Skeletal muscle tissue (tissue), 3 donors: ENCODE measurements at regions not wholly inside any gene's neighbourhood (a gene's known extent, or its start where the extent isn't known, plus 50 kb on each side); places are given as distances from the start of the nearest gene placed in this dataset.

Source experiments
- H3K27ac ChIP-seq: one replicate; pipeline ENCODE4 v1.7.0; 2013; ENCODE audit warnings: mild to moderate bottlenecking, low read depth, low read length, inconsistent platforms
- H3K27me3 ChIP-seq, 3 donors: one replicate each; pipeline ENCODE4 v1.7.0; 2013; ENCODE audit warnings: low read length in 3 of 3; ENCODE audit not compliant: control insufficient read depth in 3 of 3, insufficient read depth in 3 of 3
- H3K36me3 ChIP-seq, 3 donors: one replicate each; pipeline ENCODE4 v1.7.0; 2013; ENCODE audit warnings: low read length in 3 of 3; ENCODE audit not compliant: control insufficient read depth in 3 of 3, insufficient read depth in 3 of 3
- H3K4me1 ChIP-seq, 3 donors: one replicate each; pipeline ENCODE4 v1.7.0; 2013; ENCODE audit warnings: low read length in 3 of 3, mild to moderate bottlenecking in 3 of 3; ENCODE audit not compliant: control insufficient read depth in 3 of 3, insufficient read depth in 3 of 3
- H3K4me3 ChIP-seq, 3 donors: one replicate each; pipeline ENCODE4 v1.7.0; 2013; ENCODE audit warnings: low read length in 3 of 3
- H3K9ac ChIP-seq, 3 donors: one replicate each; pipeline ENCODE4 v1.7.0; 2013; ENCODE audit warnings: low read length in 3 of 3, mild to moderate bottlenecking in 3 of 3, moderate library complexity in 2 of 3, low read depth in 1 of 3
- H3K9me3 ChIP-seq, 3 donors: one replicate each; pipeline ENCODE4 v1.7.0; 2013; ENCODE audit warnings: low read length in 3 of 3; ENCODE audit not compliant: control insufficient read depth in 3 of 3
- donor health status: Osteomylitis.

DNA sequence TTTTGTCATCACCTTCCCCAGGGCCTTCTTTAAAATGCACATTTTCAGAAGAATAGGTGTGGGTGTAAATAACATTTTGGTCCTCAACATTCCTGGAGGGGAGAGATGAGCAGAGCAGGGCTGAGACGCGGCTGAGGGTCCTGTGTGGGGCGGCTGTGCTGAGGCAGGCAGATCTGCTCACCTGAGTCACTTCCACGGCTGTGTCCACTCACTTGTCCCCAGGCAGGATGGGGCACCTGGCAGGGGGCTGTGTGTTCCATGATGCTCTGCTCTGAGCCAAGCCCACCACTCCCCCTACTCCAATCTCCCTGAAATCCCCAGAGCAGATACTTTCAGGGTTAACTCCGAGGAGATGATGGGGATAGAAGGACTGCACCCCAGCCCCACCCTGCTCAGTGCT lies 93.8 kb downstream of the GLRX3 start:
- H3K36me3 ChIP-seq, result no peaks in the 10 kb centered on the region
- H3K27ac ChIP-seq, result no peak overlapping the region
- no peak overlapping the region for H3K4me3 ChIP-seq
- peaks cover 0 to 3% (median 0%) of the 10 kb centered on the region in 3 donors for H3K9me3 ChIP-seq
- H3K9ac ChIP-seq, result no peak overlapping the region
- H3K27me3 ChIP-seq, result no peaks in the 10 kb centered on the region
- no peaks in the 10 kb centered on the region for H3K4me1 ChIP-seq

DNA sequence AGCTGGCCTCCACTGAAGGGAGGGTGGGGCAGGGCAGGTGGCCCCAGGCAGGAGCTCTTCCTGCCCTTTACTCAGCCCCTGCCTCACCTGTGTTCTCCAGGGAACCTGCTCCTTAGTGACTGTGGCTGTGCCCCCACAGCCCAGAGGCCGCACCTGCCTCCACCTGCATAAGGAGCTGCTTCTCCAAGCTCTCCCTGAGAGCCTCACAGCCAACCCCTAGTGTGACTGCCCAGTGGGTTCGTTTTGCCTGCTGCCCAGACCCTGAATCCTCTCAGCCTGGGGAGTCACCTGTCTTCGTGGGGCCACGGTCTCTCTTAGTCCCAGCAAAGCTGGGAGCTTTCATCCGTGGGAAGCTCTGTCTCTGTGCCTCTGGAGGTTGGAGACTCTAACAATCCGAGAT lies 94.4 kb downstream of the GLRX3 start:
- Histone ChIP-seq H3K27ac (no peak overlapping the region), H3K9ac (no peak overlapping the region), H3K36me3 (no peaks in the 10 kb centered on the region), H3K4me3 (no peak overlapping the region), H3K9me3 (peaks cover 0 to 3% (median 0%) of the 10 kb centered on the region in 3 donors), H3K27me3 (no peaks in the 10 kb centered on the region), H3K4me1 (no peaks in the 10 kb centered on the region)

DNA sequence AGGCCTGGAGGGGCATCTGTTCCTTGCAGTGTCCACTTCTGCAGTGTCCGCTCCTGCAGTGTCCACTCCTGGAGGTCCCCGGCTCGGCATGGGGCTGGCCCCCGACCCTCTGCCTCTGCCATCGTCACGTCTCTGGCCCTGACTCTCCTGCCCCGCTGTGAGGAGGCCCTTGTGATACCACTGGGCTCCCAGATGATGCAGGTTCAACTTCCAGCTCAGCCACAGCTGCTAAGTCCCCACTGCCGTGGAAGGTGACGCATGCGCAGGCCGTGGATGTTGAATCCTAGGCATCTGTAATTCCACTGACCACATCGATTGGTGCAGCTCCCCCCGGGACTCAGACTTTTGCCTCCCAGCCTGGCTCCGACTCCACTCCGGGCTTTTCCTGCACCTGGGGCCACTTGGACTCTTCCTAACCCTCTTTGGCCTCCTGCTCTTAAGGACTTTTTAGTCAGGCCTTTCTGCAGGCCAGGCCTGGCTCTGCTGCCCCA lies 95.1 kb downstream of the GLRX3 start:
- H3K27me3 ChIP-seq, result no peaks in the 10 kb centered on the region
- H3K9ac ChIP-seq, result no peak overlapping the region
- H3K9me3 ChIP-seq, result peaks cover 0 to 3% (median 0%) of the 10 kb centered on the region in 3 donors
- H3K4me1 ChIP-seq, result no peaks in the 10 kb centered on the region
- no peak overlapping the region for H3K27ac ChIP-seq
- H3K36me3 ChIP-seq, result no peaks in the 10 kb centered on the region
- H3K4me3 ChIP-seq, result no peak overlapping the region

- Histone ChIP-seq H3K27me3 (no peaks in the 10 kb centered on the region), H3K9me3 (no peaks in the 10 kb centered on the region), H3K4me1 (no peaks in the 10 kb centered on the region), H3K4me3 (no peak overlapping the region), H3K27ac (no peak overlapping the region), H3K36me3 (no peaks in the 10 kb centered on the region), H3K9ac (no peak overlapping the region)
Measured at GRCh38 chr10:130232166-130233034, 96.2 kb downstream of the GLRX3 start.

GRCh38 chr10:130233035-130233360 lies 96.8 kb downstream of the GLRX3 start:
- Histone ChIP-seq H3K9ac (no peak overlapping the region), H3K4me3 (no peak overlapping the region), H3K27ac (no peak overlapping the region), H3K4me1 (no peaks in the 10 kb centered on the region), H3K36me3 (no peaks in the 10 kb centered on the region), H3K27me3 (no peaks in the 10 kb centered on the region), H3K9me3 (no peaks in the 10 kb centered on the region)

DNA sequence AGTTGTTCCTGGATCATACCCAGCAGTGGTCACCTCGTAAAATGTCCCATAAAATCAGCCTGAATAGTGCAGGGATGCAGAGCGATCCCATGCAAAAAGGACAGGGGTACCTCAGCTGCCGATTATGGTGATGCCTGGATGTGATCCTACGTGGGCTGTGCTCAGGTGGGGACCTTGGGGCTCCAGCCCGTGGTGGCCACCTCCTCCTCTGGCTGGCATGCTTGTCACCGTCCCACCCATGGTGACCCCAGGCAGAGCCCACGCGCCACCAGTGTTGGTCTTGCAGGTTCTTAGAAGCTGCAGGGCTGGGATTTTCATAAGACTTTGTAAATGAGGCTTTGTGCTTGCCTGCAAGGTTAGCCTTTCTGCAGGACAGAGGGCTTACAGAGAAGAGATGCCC lies 97.2 kb downstream of the GLRX3 start:
- Histone ChIP-seq H3K4me1 (no peaks in the 10 kb centered on the region), H3K9ac (no peak overlapping the region), H3K4me3 (no peak overlapping the region), H3K36me3 (no peaks in the 10 kb centered on the region), H3K9me3 (no peaks in the 10 kb centered on the region), H3K27me3 (no peaks in the 10 kb centered on the region), H3K27ac (no peak overlapping the region)

DNA sequence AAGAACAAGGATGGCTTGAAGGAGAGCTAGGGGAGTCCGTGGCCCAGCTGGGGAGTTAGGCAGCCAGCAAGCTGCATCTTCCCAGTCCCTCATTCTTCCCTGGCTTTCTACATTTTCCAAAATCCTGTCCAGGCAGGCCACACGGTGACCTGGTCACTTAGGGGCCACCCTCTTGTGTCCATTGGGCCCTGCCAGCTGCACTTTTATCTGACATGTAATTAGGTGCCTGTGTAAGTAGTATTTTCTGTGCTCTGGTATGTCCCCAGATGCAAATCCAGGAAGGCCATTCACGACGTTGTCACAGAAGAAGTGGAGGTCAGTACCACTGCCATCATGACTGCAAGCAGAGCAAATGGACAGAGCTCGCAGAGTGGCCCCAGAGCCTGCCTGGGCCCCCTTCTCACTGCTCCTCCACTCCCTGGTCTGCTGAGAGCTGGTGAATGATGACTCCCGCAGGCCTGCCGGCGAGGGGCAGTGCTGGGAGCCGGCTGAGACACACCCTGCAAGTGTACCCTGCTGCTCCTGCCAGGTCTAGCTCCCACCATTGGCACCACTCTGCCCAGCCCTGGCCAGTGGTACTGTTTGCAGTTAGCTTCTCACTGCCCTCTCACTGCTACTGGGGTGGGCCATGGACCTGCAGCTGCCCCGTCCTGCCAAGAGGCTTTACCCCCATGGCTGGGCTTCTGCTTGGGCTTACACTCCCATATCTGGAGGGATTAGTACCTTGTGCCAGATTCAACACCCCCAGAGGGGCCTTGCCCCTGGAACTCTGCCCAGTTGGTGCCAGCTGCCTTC lies 98.2 kb downstream of the GLRX3 start:
- no peak overlapping the region for H3K9ac ChIP-seq
- no peaks in the 10 kb centered on the region for H3K4me1 ChIP-seq
- H3K9me3 ChIP-seq, result no peaks in the 10 kb centered on the region
- H3K27me3 ChIP-seq, result no peaks in the 10 kb centered on the region
- H3K36me3 ChIP-seq, result no peaks in the 10 kb centered on the region
- no peak overlapping the region for H3K27ac ChIP-seq
- H3K4me3 ChIP-seq, result no peak overlapping the region

DNA sequence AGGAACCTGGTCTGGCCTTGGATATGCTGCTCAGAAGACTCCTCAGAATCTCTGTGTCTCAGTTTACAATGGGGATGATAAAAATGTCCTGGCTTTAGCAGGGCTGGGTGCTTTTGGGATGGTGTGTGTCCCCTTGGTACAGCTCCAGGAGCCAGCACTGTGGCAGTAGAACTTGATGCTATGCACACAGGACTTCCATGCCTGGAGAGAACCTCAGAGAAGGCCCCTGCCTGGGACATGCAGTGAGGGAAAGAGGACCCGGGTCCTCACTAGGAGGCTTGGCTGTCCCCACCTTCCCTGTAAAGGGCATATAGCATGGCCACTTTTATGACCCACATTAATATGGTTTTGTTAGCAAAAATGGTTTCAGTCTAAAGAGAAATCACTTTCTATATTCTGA lies 100.5 kb downstream of the GLRX3 start:
- H3K27ac ChIP-seq, result no peak overlapping the region
- H3K4me3 ChIP-seq, result no peak overlapping the region
- H3K9me3 ChIP-seq, result no peaks in the 10 kb centered on the region
- H3K9ac ChIP-seq, result no peak overlapping the region
- no peaks in the 10 kb centered on the region for H3K27me3 ChIP-seq
- H3K4me1 ChIP-seq, result no peaks in the 10 kb centered on the region
- H3K36me3 ChIP-seq, result no peaks in the 10 kb centered on the region

DNA sequence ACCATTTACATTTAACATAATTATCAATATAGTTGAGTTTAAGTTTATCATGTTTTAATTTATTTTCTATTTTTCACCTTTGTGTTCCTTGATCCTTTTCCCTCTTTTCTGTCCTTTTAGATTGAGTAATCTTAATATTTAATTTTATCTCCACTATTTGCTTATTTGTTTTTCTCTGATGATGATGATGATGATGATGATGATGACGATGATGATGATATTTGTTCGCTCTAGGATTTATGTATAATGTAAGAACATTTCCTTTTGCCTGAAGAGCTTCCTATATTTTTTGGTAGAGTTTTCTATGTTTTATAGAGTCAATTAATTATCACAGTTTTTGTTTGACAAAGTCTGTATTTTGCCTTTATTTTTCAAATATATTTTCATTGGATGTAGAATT lies 104.2 kb downstream of the GLRX3 start:
- H3K36me3 ChIP-seq, result no peaks in the 10 kb centered on the region
- no peaks in the 10 kb centered on the region for H3K9me3 ChIP-seq
- H3K27me3 ChIP-seq, result no peaks in the 10 kb centered on the region
- no peaks in the 10 kb centered on the region for H3K4me1 ChIP-seq
- no peak overlapping the region for H3K27ac ChIP-seq
- no peak overlapping the region for H3K9ac ChIP-seq
- no peak overlapping the region for H3K4me3 ChIP-seq

- no peaks in the 10 kb centered on the region for H3K36me3 ChIP-seq
- H3K9me3 ChIP-seq, result no peaks in the 10 kb centered on the region
- no peaks in the 10 kb centered on the region for H3K27me3 ChIP-seq
- no peaks in the 10 kb centered on the region for H3K4me1 ChIP-seq
- no peak overlapping the region for H3K4me3 ChIP-seq
- H3K9ac ChIP-seq, result no peak overlapping the region
- H3K27ac ChIP-seq, result no peak overlapping the region
Measured at GRCh38 chr10:130242513-130242912, 106.3 kb downstream of the GLRX3 start.
